ENCODE measurements at regions not wholly inside any gene's neighbourhood (a gene's known extent, or its start where the extent isn't known, plus 50 kb on each side); places are given as distances from the start of the nearest gene placed in this dataset.

- TF ChIP-seq SAP30 (IDR thresholded peaks at IDR 0.05; ENCODE audit: insufficient read depth, insufficient replicate concordance, low read length) (peak; percentile 81), TAF7 (optimal IDR thresholded peaks at IDR 0.05; ENCODE audit: borderline replicate concordance, low read depth, low read length) (peak; percentile 12), HDAC2 (IDR thresholded peaks at IDR 0.05; ENCODE audit: borderline replicate concordance in 1 of 2, low read depth in 2 of 2, low read length in 2 of 2) (peak in 1 of 2 experiments; percentile 85; a peak in 1 of 4 replicates), EZH2 (IDR thresholded peaks at IDR 0.05; ENCODE audit: low read depth, low read length, severe bottlenecking) (no peak), ATF2 (IDR thresholded peaks at IDR 0.05; ENCODE audit: low read length) (no peak), MAX (IDR thresholded peaks at IDR 0.05) (no peak), CTBP2 (IDR thresholded peaks at IDR 0.05; ENCODE audit: borderline replicate concordance, insufficient read depth, insufficient read length, low read length) (peak; percentile 99), BRCA1 (IDR thresholded peaks at IDR 0.05; ENCODE audit: low read depth, low read length) (no peak), EP300 (IDR thresholded peaks at IDR 0.05; ENCODE audit: borderline replicate concordance in 1 of 2, low read depth in 2 of 2, low read length in 2 of 2) (peak in 1 of 2 experiments; percentile 72; a peak in 1 of 3 replicates), RNF2 (IDR thresholded peaks at IDR 0.05; ENCODE audit: borderline replicate concordance, low read depth, low read length, missing control alignments, poor library complexity, severe bottlenecking) (no peak), SUZ12 (IDR thresholded peaks at IDR 0.05; ENCODE audit: low read length) (no peak), RAD21 (IDR thresholded peaks at IDR 0.05 in 1 of 2, conservative IDR thresholded peaks at IDR 0.05 in 1 of 2; ENCODE audit: low read depth in 2 of 2, low read length in 2 of 2) (no peak; a peak in 1 of 4 replicates), RFX5 (IDR thresholded peaks at IDR 0.05; ENCODE audit: borderline replicate concordance, low read depth, low read length) (no peak), E2F6 (IDR thresholded peaks at IDR 0.05) (no peak), SP4 (IDR thresholded peaks at IDR 0.05; ENCODE audit: low read length) (no peak), SP2 (IDR thresholded peaks at IDR 0.05; ENCODE audit: low read length) (no peak), CREB1 (IDR thresholded peaks at IDR 0.05) (no peak), JUND (IDR thresholded peaks at IDR 0.05; ENCODE audit: low read length) (no peak), BACH1 (IDR thresholded peaks at IDR 0.05; ENCODE audit: low read length) (no peak), FOSL1 (IDR thresholded peaks at IDR 0.05; ENCODE audit: insufficient read depth, low read depth, low read length) (no peak)
These were observed 159.9 kb upstream of the PFN2 start (continued) for GRCh38 chr3:150130404-150131100.
